Keratinocyte (primary cell): ENCODE measurements at regions not wholly inside any gene's neighbourhood (a gene's known extent, or its start where the extent isn't known, plus 50 kb on each side); places are given as distances from the start of the nearest gene placed in this dataset.

Experiments used
- DNase-seq: peaks from one replicate; pipeline ENCODE4 v3.0.0-alpha.2; 2011; ENCODE audit warnings: low read depth, missing footprints, low spot score
- FAIRE-seq: peaks from 2 replicates; lab custom pipeline; 2011; peaks lifted over from hg19 to GRCh38; lab: Jason Lieb, UNC
- H2AFZ ChIP-seq: 2 replicates; pipeline ENCODE4 v1.6.0; 2012; ENCODE audit warnings: low read length, control low read depth, inconsistent platforms; ENCODE audit not compliant: control insufficient read depth
- H3K27ac ChIP-seq: 2 replicates; pipeline ENCODE4 v1.5.1; 2011; ENCODE audit warnings: low read length; ENCODE audit not compliant: control insufficient read depth, insufficient read depth
- H3K27me3 ChIP-seq: 3 replicates; pipeline ENCODE4 v1.6.0; 2011; ENCODE audit warnings: low read length; ENCODE audit not compliant: control insufficient read depth, insufficient read depth; ENCODE audit errors: extremely low read depth
- H3K36me3 ChIP-seq, 2 experiments: 2 replicates in 1 of 2; 3 replicates in 1 of 2; pipeline ENCODE4 v1.5.1; 2011; ENCODE audit warnings: low read length in 2 of 2, mild to moderate bottlenecking in 1 of 2; ENCODE audit not compliant: control insufficient read depth in 2 of 2, insufficient read depth in 2 of 2; ENCODE audit errors: extremely low read depth in 1 of 2
- H3K4me1 ChIP-seq: 3 replicates; pipeline ENCODE4 v1.5.1; 2011; ENCODE audit warnings: low read length; ENCODE audit not compliant: control insufficient read depth, insufficient read depth; ENCODE audit errors: extremely low read depth
- H3K4me2 ChIP-seq: 3 replicates; pipeline ENCODE4 v1.6.0; 2011; ENCODE audit warnings: low read depth, low read length; ENCODE audit not compliant: control insufficient read depth, insufficient read depth; ENCODE audit errors: extremely low read depth
- H3K4me3 ChIP-seq, 3 experiments: fragments of 200-600 bp in 1 of 3; sonication (generic) in 1 of 3; 2 replicates in 2 of 3; 3 replicates in 1 of 3; pipeline ENCODE4 v1.5.1; 2011 to 2016; ENCODE audit warnings: low read length in 3 of 3, mild to moderate bottlenecking in 3 of 3, control low read depth in 2 of 3, inconsistent platforms in 1 of 3, low read depth in 1 of 3, mixed read lengths in 1 of 3, mixed run types in 1 of 3, moderate library complexity in 1 of 3; ENCODE audit not compliant: control insufficient read depth in 2 of 3, insufficient read depth in 2 of 3; ENCODE audit errors: extremely low read depth in 1 of 3
- H3K79me2 ChIP-seq: 2 replicates; pipeline ENCODE4 v1.6.0; 2012; ENCODE audit warnings: low read length; ENCODE audit not compliant: control insufficient read depth, insufficient read depth
- H3K9ac ChIP-seq: 3 replicates; pipeline ENCODE4 v1.6.0; 2011; ENCODE audit warnings: low read length; ENCODE audit not compliant: control insufficient read depth, insufficient read depth; ENCODE audit errors: extremely low read depth
- H3K9me1 ChIP-seq: 3 replicates; pipeline ENCODE4 v1.6.0; 2011; ENCODE audit warnings: low read length; ENCODE audit not compliant: control insufficient read depth, insufficient read depth; ENCODE audit errors: extremely low read depth
- H3K9me3 ChIP-seq: 2 replicates; pipeline ENCODE4 v1.5.1; 2012; ENCODE audit warnings: low read depth, low read length; ENCODE audit not compliant: control insufficient read depth
- H4K20me1 ChIP-seq: 3 replicates; pipeline ENCODE4 v1.6.0; 2011; ENCODE audit warnings: low read length; ENCODE audit not compliant: control insufficient read depth, insufficient read depth; ENCODE audit errors: extremely low read depth
- CTCF ChIP-seq, 3 experiments: IDR thresholded peaks in 1 of 3; conservative IDR thresholded peaks in 1 of 3; optimal IDR thresholded peaks in 1 of 3; 2 replicates in 2 of 3; 3 replicates in 1 of 3; pipeline versions ENCODE3 to v1.5.1; 2011; ENCODE audit warnings: low read length in 3 of 3, mild to moderate bottlenecking in 3 of 3, moderate library complexity in 2 of 3, control low read depth in 1 of 3, inconsistent platforms in 1 of 3; ENCODE audit not compliant: insufficient read depth in 2 of 3; ENCODE audit errors: extremely low read depth in 1 of 3
- EZH2 ChIP-seq: IDR thresholded peaks from one replicate; pipeline ENCODE4 v1.6.1; 2012; ENCODE audit warnings: inconsistent platforms, mild to moderate bottlenecking, low read length, moderate library complexity
- dilution Hi-C: fragments of 300-500 bp; cut with MboI; formaldehyde crosslinking; loops from one replicate; pipeline ENCODE4 v1.7.0; 2020; ENCODE audit warnings: low sequenced_read_pairs; ENCODE audit not compliant: extremely low pct_ligation_motif_present

- dilution Hi-C loops: no loop called here
These were observed 2173.5 kb upstream of the AGA start for GRCh38 chr4:179615704-179616103.

GRCh38 chr4:179618966-179619365 lies 2176.7 kb upstream of the AGA start:
- Histone ChIP-seq H3K9me1 (no peaks in the 10 kb centered on the region), H3K27me3 (no peaks in the 10 kb centered on the region), H3K4me2 (no peak overlapping the region), H4K20me1 (no peaks in the 10 kb centered on the region), H3K4me1 (no peaks in the 10 kb centered on the region), H3K9ac (no peak overlapping the region), H3K9me3 (peaks cover 2% of the 10 kb centered on the region), H3K4me3 (no peak overlapping the region), H3K79me2 (no peaks in the 10 kb centered on the region), H3K27ac (no peak overlapping the region), H3K36me3 (no peaks in the 10 kb centered on the region), H2AFZ (no peak overlapping the region)
- no peak for DNase-seq
- no peak for FAIRE-seq
- dilution Hi-C loops: no loop called here
- no peak for TF ChIP-seq EZH2
- no peak for TF ChIP-seq CTCF (optimal IDR thresholded peaks at IDR 0.05 in 1 of 3, IDR thresholded peaks at IDR 0.05 in 1 of 3, conservative IDR thresholded peaks at IDR 0.05 in 1 of 3; ENCODE audit: extremely low read depth in 1 of 3, insufficient read depth in 2 of 3, low read length in 3 of 3)

More at GRCh38 chr4:179615704-179616103, 2173.5 kb upstream of the AGA start:
- Histone ChIP-seq H2AFZ (no peak overlapping the region), H3K36me3 (no peaks in the 10 kb centered on the region), H4K20me1 (no peaks in the 10 kb centered on the region), H3K27ac (no peak overlapping the region), H3K9me1 (no peaks in the 10 kb centered on the region), H3K79me2 (no peaks in the 10 kb centered on the region), H3K4me2 (no peak overlapping the region), H3K27me3 (no peaks in the 10 kb centered on the region), H3K9ac (no peak overlapping the region), H3K9me3 (peaks cover 2% of the 10 kb centered on the region), H3K4me3 (no peak overlapping the region), H3K4me1 (no peaks in the 10 kb centered on the region)
- no peak for DNase-seq
- FAIRE-seq: no peak
- TF ChIP-seq EZH2 (no peak), CTCF (optimal IDR thresholded peaks at IDR 0.05 in 1 of 3, IDR thresholded peaks at IDR 0.05 in 1 of 3, conservative IDR thresholded peaks at IDR 0.05 in 1 of 3; ENCODE audit: extremely low read depth in 1 of 3, insufficient read depth in 2 of 3, low read length in 3 of 3) (no peak)
